22Rv1 (cell line): ENCODE measurements at regions not wholly inside any gene's neighbourhood (a gene's known extent, or its start where the extent isn't known, plus 50 kb on each side); places are given as distances from the start of the nearest gene placed in this dataset.

Experiments used
- CTCF ChIP-seq: fragments of 450-650 bp; IDR thresholded peaks from 2 replicates; pipeline ENCODE4 v1.5.1; 2017; ENCODE audit warnings: mild to moderate bottlenecking
- ZFX ChIP-seq: fragments of 450-650 bp; IDR thresholded peaks from 2 replicates; pipeline ENCODE4 v1.6.1; 2017; ENCODE audit warnings: antibody characterized with exemption, borderline replicate concordance

DNA sequence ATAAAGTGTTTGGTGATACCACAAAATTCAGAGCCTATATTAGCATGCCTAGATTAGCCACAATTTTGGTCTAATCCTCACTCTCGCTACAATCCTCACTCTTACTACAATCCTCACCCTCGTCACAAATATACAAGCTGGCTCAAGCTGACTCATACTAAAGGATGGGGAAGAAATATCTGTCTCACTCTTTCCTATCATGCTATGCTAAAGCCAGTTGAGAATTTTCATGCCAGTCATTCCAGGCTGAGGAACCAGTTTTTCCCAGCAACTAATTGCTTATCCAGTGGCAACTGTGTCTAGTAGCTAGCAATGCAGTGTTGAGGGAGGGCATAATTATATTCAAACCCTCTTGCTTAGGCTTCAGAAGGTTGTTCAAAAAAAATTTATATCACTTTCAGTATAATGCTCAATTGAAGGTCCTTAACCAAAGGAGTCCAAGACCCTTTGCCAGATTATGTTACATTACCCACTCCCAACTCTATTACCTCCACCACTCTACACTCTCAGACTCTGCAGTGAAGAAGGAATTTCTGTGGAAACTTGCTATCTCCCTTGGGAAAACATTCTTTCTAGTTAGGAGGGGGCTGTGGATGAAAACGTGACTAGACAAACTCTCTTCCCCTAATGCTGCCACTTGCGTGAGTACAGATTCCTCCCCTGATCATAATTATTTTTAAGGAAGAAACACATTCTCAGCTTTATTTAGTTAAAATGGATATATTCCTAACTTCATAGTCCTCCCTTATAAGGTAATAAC is 810.3 kb upstream of the ACO1 start:
- TF ChIP-seq CTCF (no peak), ZFX (no peak)
